ENCODE measurements at regions not wholly inside any gene's neighbourhood (a gene's known extent, or its start where the extent isn't known, plus 50 kb on each side); places are given as distances from the start of the nearest gene placed in this dataset.

DNA sequence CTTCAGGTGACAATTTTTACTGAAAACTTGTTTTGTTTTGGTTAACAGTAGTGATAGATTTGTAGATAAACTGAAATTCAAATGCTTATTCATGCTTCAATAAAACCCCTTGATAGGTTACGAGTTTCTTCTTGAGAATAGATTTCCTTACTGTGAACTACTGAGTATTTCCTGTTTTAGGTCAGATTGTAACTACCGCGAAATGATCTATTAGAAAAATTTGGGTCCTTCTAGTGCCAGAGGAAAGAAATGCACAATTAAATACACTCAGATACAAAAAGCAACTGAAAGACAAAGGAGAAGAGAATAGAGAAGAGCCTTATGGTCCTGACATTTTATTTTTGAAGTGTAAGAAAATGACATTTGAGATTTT is 251.7 kb upstream of the TBL1XR1 start:
- TF ChIP-seq, protein P1, sequence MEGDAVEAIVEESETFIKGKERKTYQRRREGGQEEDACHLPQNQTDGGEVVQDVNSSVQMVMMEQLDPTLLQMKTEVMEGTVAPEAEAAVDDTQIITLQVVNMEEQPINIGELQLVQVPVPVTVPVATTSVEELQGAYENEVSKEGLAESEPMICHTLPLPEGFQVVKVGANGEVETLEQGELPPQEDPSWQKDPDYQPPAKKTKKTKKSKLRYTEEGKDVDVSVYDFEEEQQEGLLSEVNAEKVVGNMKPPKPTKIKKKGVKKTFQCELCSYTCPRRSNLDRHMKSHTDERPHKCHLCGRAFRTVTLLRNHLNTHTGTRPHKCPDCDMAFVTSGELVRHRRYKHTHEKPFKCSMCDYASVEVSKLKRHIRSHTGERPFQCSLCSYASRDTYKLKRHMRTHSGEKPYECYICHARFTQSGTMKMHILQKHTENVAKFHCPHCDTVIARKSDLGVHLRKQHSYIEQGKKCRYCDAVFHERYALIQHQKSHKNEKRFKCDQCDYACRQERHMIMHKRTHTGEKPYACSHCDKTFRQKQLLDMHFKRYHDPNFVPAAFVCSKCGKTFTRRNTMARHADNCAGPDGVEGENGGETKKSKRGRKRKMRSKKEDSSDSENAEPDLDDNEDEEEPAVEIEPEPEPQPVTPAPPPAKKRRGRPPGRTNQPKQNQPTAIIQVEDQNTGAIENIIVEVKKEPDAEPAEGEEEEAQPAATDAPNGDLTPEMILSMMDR (IDR thresholded peaks at IDR 0.05) = no peak
- no peak for TF ChIP-seq POLR2A (IDR thresholded peaks at IDR 0.05)
